Adrenal gland (tissue), 5 donors: ENCODE measurements at regions not wholly inside any gene's neighbourhood (a gene's known extent, or its start where the extent isn't known, plus 50 kb on each side); places are given as distances from the start of the nearest gene placed in this dataset.

Source experiments
- POLR2A ChIP-seq, 2 donors: fragments of 450-650 bp; IDR thresholded peaks; one replicate each; pipeline ENCODE4 v1.6.1; 2017; ENCODE audit warnings: antibody characterized with exemption in 2 of 2, mild to moderate bottlenecking in 2 of 2, moderate library complexity in 1 of 2
- TF ChIP-seq, protein P1 (sequence below), 6 experiments: fragments of 450-650 bp in 4 of 6; fragments of 200-600 bp in 2 of 6; sonication (generic) in 1 of 6; IDR thresholded peaks; 1 replicate in 5 of 6; 2 replicates in 1 of 6; pipeline versions ENCODE4 v1.5.1 to v1.8.0; 2016 to 2021; ENCODE audit warnings: antibody characterized with exemption in 6 of 6, mild to moderate bottlenecking in 2 of 6, moderate library complexity in 1 of 6
- donor health status: DM: no; HTN: no; CAD: no.

DNA sequence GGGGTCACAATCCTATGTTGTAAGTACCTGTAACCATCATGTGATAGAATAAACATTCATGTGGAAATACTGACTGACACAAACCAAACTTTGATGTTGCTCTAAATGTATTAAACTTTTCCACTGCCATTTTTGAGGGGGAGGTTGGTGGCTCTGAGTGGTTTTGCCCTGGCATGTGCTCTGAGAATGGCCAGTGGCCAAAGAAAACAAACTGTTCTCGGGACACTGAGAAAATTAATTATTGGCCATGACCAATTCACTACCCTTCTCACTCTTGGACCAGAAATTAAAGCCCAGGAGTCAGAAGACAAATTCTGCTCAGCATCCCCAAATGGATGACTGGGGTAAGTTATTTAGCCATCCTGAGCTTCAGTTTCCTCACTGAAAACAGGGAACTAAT is 195.9 kb downstream of the XPNPEP1 start:
- no peak for TF ChIP-seq POLR2A (IDR thresholded peaks at IDR 0.05)
- TF ChIP-seq, protein P1, sequence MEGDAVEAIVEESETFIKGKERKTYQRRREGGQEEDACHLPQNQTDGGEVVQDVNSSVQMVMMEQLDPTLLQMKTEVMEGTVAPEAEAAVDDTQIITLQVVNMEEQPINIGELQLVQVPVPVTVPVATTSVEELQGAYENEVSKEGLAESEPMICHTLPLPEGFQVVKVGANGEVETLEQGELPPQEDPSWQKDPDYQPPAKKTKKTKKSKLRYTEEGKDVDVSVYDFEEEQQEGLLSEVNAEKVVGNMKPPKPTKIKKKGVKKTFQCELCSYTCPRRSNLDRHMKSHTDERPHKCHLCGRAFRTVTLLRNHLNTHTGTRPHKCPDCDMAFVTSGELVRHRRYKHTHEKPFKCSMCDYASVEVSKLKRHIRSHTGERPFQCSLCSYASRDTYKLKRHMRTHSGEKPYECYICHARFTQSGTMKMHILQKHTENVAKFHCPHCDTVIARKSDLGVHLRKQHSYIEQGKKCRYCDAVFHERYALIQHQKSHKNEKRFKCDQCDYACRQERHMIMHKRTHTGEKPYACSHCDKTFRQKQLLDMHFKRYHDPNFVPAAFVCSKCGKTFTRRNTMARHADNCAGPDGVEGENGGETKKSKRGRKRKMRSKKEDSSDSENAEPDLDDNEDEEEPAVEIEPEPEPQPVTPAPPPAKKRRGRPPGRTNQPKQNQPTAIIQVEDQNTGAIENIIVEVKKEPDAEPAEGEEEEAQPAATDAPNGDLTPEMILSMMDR (IDR thresholded peaks at IDR 0.05) = no peak
